DOHH2 (cell line): ENCODE measurements at regions not wholly inside any gene's neighbourhood (a gene's known extent, or its start where the extent isn't known, plus 50 kb on each side); places are given as distances from the start of the nearest gene placed in this dataset.

Source experiments
- H3F3A ChIP-seq: fragments of 200-600 bp; sonication (generic), shearing (Covaris generic); 2 replicates; pipeline ENCODE4 v1.6.0; 2016; ENCODE audit warnings: antibody characterized with exemption, mild to moderate bottlenecking; ENCODE audit not compliant: control insufficient read depth, insufficient read depth
- H3K27ac ChIP-seq: fragments of 200-600 bp; sonication (generic); 2 replicates; pipeline ENCODE4 v1.5.1; 2014; ENCODE audit warnings: low read depth, mild to moderate bottlenecking, low read length, moderate library complexity
- H3K27me3 ChIP-seq: fragments of 200-600 bp; sonication (generic); 2 replicates; pipeline ENCODE4 v1.6.1; 2014; ENCODE audit warnings: mild to moderate bottlenecking, low read length, mixed read lengths; ENCODE audit not compliant: control insufficient read depth
- H3K36me3 ChIP-seq: fragments of 200-600 bp; sonication (generic); 2 replicates; pipeline ENCODE4 v1.6.1; 2014; ENCODE audit warnings: mild to moderate bottlenecking, low read length, moderate library complexity, mixed read lengths; ENCODE audit not compliant: control insufficient read depth
- H3K4me1 ChIP-seq: fragments of 200-600 bp; sonication (generic); 2 replicates; pipeline ENCODE4 v1.6.1; 2014; ENCODE audit warnings: mild to moderate bottlenecking, low read length, mixed read lengths; ENCODE audit not compliant: control insufficient read depth
- H3K4me2 ChIP-seq: fragments of 200-600 bp; sonication (generic); 2 replicates; pipeline ENCODE4 v1.6.0; 2014; ENCODE audit warnings: mild to moderate bottlenecking, low read length, moderate library complexity
- H3K4me3 ChIP-seq: fragments of 200-600 bp; sonication (generic); 2 replicates; pipeline ENCODE4 v1.5.1; 2014; ENCODE audit warnings: mild to moderate bottlenecking, low read length, mixed read lengths
- H3K79me2 ChIP-seq: fragments of 200-600 bp; sonication (generic); 2 replicates; pipeline ENCODE4 v1.6.1; 2014; ENCODE audit warnings: mild to moderate bottlenecking, low read length, mixed read lengths; ENCODE audit not compliant: control insufficient read depth
- H3K9me2 ChIP-seq: fragments of 200-600 bp; sonication (generic); replicated peaks from 2 replicates; pipeline ENCODE4 v1.6.1; 2014; ENCODE audit warnings: mild to moderate bottlenecking, low read length, mixed read lengths; ENCODE audit not compliant: control insufficient read depth
- H3K9me3 ChIP-seq: fragments of 200-600 bp; sonication (generic); 2 replicates; pipeline ENCODE4 v1.6.1; 2014; ENCODE audit warnings: antibody characterized with exemption, low read length, mixed read lengths; ENCODE audit not compliant: control insufficient read depth, insufficient read depth
- H4K20me1 ChIP-seq: fragments of 200-600 bp; sonication (generic); 2 replicates; pipeline ENCODE4 v1.6.0; 2014; ENCODE audit warnings: low read depth, mild to moderate bottlenecking, antibody characterized with exemption, low read length, moderate library complexity; ENCODE audit not compliant: control insufficient read depth, insufficient read depth
- CTCF ChIP-seq: fragments of 200-600 bp; sonication (generic); IDR thresholded peaks from one replicate; pipeline ENCODE4 v1.5.1; 2014; ENCODE audit warnings: antibody characterized with exemption, mild to moderate bottlenecking, low read depth, low read length; ENCODE audit not compliant: poor library complexity, severe bottlenecking
- EZH2phosphoT487 ChIP-seq: fragments of 200-600 bp; sonication (generic); IDR thresholded peaks from 2 replicates; pipeline ENCODE4 v1.6.1; 2017; ENCODE audit warnings: borderline replicate concordance, mild to moderate bottlenecking, antibody characterized with exemption, low read length, moderate library complexity, mixed read lengths

- Histone ChIP-seq H3K4me3 (no peak overlapping the region), H3K4me1 (no peaks in the 10 kb centered on the region), H3K79me2 (no peaks in the 10 kb centered on the region), H3K27me3 (no peaks in the 10 kb centered on the region), H4K20me1 (no peaks in the 10 kb centered on the region), H3F3A (no peaks in the 10 kb centered on the region), H3K4me2 (no peak overlapping the region), H3K27ac (no peak overlapping the region), H3K36me3 (no peaks in the 10 kb centered on the region), H3K9me2 (no peaks in the 10 kb centered on the region), H3K9me3 (no peaks in the 10 kb centered on the region)
- TF ChIP-seq EZH2phosphoT487 (no peak), CTCF (no peak)
Measured at GRCh38 chr3:101042996-101043686, 49.9 kb upstream of the ABI3BP start.
